Trophoblast cell (in vitro differentiated cells and primary cell): ENCODE measurements at regions not wholly inside any gene's neighbourhood (a gene's known extent, or its start where the extent isn't known, plus 50 kb on each side); places are given as distances from the start of the nearest gene placed in this dataset.

ENCODE experiments used
- DNase-seq, 2 donors: peaks; one replicate each; pipeline ENCODE4 v3.0.0-alpha.2; 2016
- H2AFZ ChIP-seq: 2 replicates; pipeline ENCODE4 v1.6.1; 2013; ENCODE audit warnings: low read length, moderate library complexity, mild to moderate bottlenecking; ENCODE audit not compliant: insufficient read depth, poor library complexity
- H2AK5ac ChIP-seq: 2 replicates; pipeline ENCODE4 v1.6.1; 2013; ENCODE audit warnings: mild to moderate bottlenecking, low read length
- H2BK120ac ChIP-seq: 2 replicates; pipeline ENCODE4 v1.6.1; 2013; ENCODE audit warnings: low read length, mild to moderate bottlenecking, moderate library complexity; ENCODE audit not compliant: insufficient read depth, poor library complexity
- H2BK12ac ChIP-seq: 2 replicates; pipeline ENCODE4 v1.6.1; 2013; ENCODE audit warnings: mild to moderate bottlenecking, low read length, moderate library complexity
- H2BK5ac ChIP-seq: 2 replicates; pipeline ENCODE4 v1.6.1; 2013; ENCODE audit warnings: low read length, low read depth, moderate library complexity, mild to moderate bottlenecking; ENCODE audit not compliant: poor library complexity
- H3K14ac ChIP-seq: 2 replicates; pipeline ENCODE4 v1.6.1; 2013; ENCODE audit warnings: mild to moderate bottlenecking, low read length
- H3K18ac ChIP-seq: 2 replicates; pipeline ENCODE4 v1.6.1; 2013; ENCODE audit warnings: mild to moderate bottlenecking, low read length
- H3K23ac ChIP-seq: 2 replicates; pipeline ENCODE4 v1.6.1; 2013; ENCODE audit warnings: low read length
- H3K27ac ChIP-seq: 2 replicates; pipeline ENCODE4 v1.5.1; 2013; ENCODE audit warnings: low read depth, mild to moderate bottlenecking, inconsistent platforms, low read length, moderate library complexity
- H3K27me3 ChIP-seq: 2 replicates; pipeline ENCODE4 v1.6.1; 2013; ENCODE audit warnings: inconsistent platforms, mild to moderate bottlenecking, low read length, moderate library complexity; ENCODE audit not compliant: insufficient read depth
- H3K36me3 ChIP-seq, 2 experiments: 1 replicate in 1 of 2; 2 replicates in 1 of 2; pipeline ENCODE4 v1.6.1; 2013; ENCODE audit warnings: low read length in 2 of 2, mild to moderate bottlenecking in 2 of 2, moderate library complexity in 1 of 2; ENCODE audit not compliant: insufficient read depth in 2 of 2, control insufficient read depth in 1 of 2
- H3K4ac ChIP-seq: 2 replicates; pipeline ENCODE4 v1.6.1; 2013; ENCODE audit warnings: low read depth, mild to moderate bottlenecking, low read length, moderate library complexity
- H3K4me1 ChIP-seq, 2 experiments: 1 replicate in 1 of 2; 2 replicates in 1 of 2; pipeline ENCODE4 v1.6.1; 2013; ENCODE audit warnings: low read length in 2 of 2, mild to moderate bottlenecking in 2 of 2, moderate library complexity in 1 of 2; ENCODE audit not compliant: insufficient read depth in 2 of 2, control insufficient read depth in 1 of 2
- H3K4me2 ChIP-seq: 2 replicates; pipeline ENCODE4 v1.6.1; 2013; ENCODE audit warnings: inconsistent platforms, mild to moderate bottlenecking, low read length, moderate library complexity
- H3K4me3 ChIP-seq: 2 replicates; pipeline ENCODE4 v1.5.1; 2013; ENCODE audit warnings: mild to moderate bottlenecking, low read depth, low read length, inconsistent platforms
- H3K79me1 ChIP-seq: one replicate; pipeline ENCODE4 v1.6.1; 2013; ENCODE audit warnings: low read length
- H3K79me2 ChIP-seq: 2 replicates; pipeline ENCODE4 v1.6.1; 2013; ENCODE audit warnings: low read length, mild to moderate bottlenecking; ENCODE audit not compliant: control insufficient read depth, insufficient read depth, poor library complexity
- H3K9ac ChIP-seq: 2 replicates; pipeline ENCODE4 v1.6.1; 2013; ENCODE audit warnings: mild to moderate bottlenecking, low read length
- H3K9me3 ChIP-seq: 2 replicates; pipeline ENCODE4 v1.6.1; 2013; ENCODE audit warnings: low read depth, mild to moderate bottlenecking, control low read depth, inconsistent platforms, low read length; ENCODE audit not compliant: insufficient read depth
- H4K12ac ChIP-seq: 2 replicates; pipeline ENCODE4 v1.6.1; 2013; ENCODE audit warnings: low read depth, mild to moderate bottlenecking, low read length, moderate library complexity
- H4K8ac ChIP-seq: 2 replicates; pipeline ENCODE4 v1.6.1; 2013; ENCODE audit warnings: low read depth, mild to moderate bottlenecking, low read length, moderate library complexity
- H4K91ac ChIP-seq: one replicate; pipeline ENCODE4 v1.6.1; 2013; ENCODE audit warnings: low read depth, mild to moderate bottlenecking, low read length, moderate library complexity
- WGBS: extraction: QIAGEN DNeasy Blood & Tissue Kit; methylation state at CpG from one replicate; pipeline ENCODE4 v1.1.7; 2013; ENCODE audit warnings: missing lambda C conversion rate; ENCODE audit not compliant: insufficient read length, insufficient coverage; ENCODE audit errors: extremely low coverage; 5-methylcytosine and 5-hydroxymethylcytosine counted together

- H3K36me3 ChIP-seq: no peaks in the 10 kb centered on the region
- no peak overlapping the region for H4K12ac ChIP-seq
- H3K18ac ChIP-seq: no peak overlapping the region
- no peak overlapping the region for H2BK12ac ChIP-seq
- H3K79me1 ChIP-seq: no peaks in the 10 kb centered on the region
- no CpG with 5 or more reads among the region's 2 CpGs for WGBS
- no peak overlapping the region for H3K27ac ChIP-seq
- no peak overlapping the region for H3K14ac ChIP-seq
- no peak overlapping the region for H3K4ac ChIP-seq
- H3K79me2 ChIP-seq: no peaks in the 10 kb centered on the region
- H3K4me1 ChIP-seq: no peaks in the 10 kb centered on the region
- no peak overlapping the region for H4K8ac ChIP-seq
- H2AFZ ChIP-seq: no peak overlapping the region
- H2BK5ac ChIP-seq: no peak overlapping the region
- H2BK120ac ChIP-seq: no peak overlapping the region
- H3K9me3 ChIP-seq: no peaks in the 10 kb centered on the region
- H3K23ac ChIP-seq: no peak overlapping the region
- no peak for DNase-seq
- no peaks in the 10 kb centered on the region for H3K27me3 ChIP-seq
- no peak overlapping the region for H3K9ac ChIP-seq
- no peak overlapping the region for H4K91ac ChIP-seq
- no peak overlapping the region for H3K4me3 ChIP-seq
- no peak overlapping the region for H2AK5ac ChIP-seq
- no peak overlapping the region for H3K4me2 ChIP-seq
Measured at GRCh38 chr3:159157275-159157674, 355.4 kb downstream of the MFSD1 start.

- Histone ChIP-seq H3K4me3 (no peak overlapping the region), H3K4ac (no peak overlapping the region), H3K79me2 (no peaks in the 10 kb centered on the region), H2BK5ac (no peak overlapping the region), H3K4me1 (no peaks in the 10 kb centered on the region), H4K12ac (no peak overlapping the region), H4K8ac (no peak overlapping the region), H3K23ac (no peak overlapping the region), H2AFZ (no peak overlapping the region), H3K9me3 (no peaks in the 10 kb centered on the region), H3K9ac (no peak overlapping the region), H3K27me3 (no peaks in the 10 kb centered on the region), H2BK120ac (no peak overlapping the region), H3K18ac (no peak overlapping the region), H3K36me3 (no peaks in the 10 kb centered on the region), H3K79me1 (no peaks in the 10 kb centered on the region), H2BK12ac (no peak overlapping the region), H3K27ac (no peak overlapping the region), H3K4me2 (no peak overlapping the region), H4K91ac (no peak overlapping the region), H2AK5ac (no peak overlapping the region), H3K14ac (no peak overlapping the region)
- no CpG with 5 or more reads among the region's 2 CpGs for WGBS
- no peak for DNase-seq
Measured at GRCh38 chr3:159158213-159158612, 356.4 kb downstream of the MFSD1 start.

GRCh38 chr3:159158801-159159200 lies 356.9 kb downstream of the MFSD1 start:
- Histone ChIP-seq H2BK5ac (no peak overlapping the region), H3K27ac (no peak overlapping the region), H3K9ac (no peak overlapping the region), H3K14ac (no peak overlapping the region), H4K91ac (no peak overlapping the region), H3K18ac (no peak overlapping the region), H3K27me3 (no peaks in the 10 kb centered on the region), H3K36me3 (no peaks in the 10 kb centered on the region), H2BK12ac (no peak overlapping the region), H3K4me2 (no peak overlapping the region), H3K9me3 (no peaks in the 10 kb centered on the region), H4K8ac (no peak overlapping the region), H4K12ac (no peak overlapping the region), H3K4me1 (no peaks in the 10 kb centered on the region), H3K23ac (no peak overlapping the region), H2BK120ac (no peak overlapping the region), H2AK5ac (no peak overlapping the region), H3K4me3 (no peak overlapping the region), H3K79me1 (no peaks in the 10 kb centered on the region), H3K79me2 (no peaks in the 10 kb centered on the region), H2AFZ (no peak overlapping the region), H3K4ac (no peak overlapping the region)
- no peak for DNase-seq

- Histone ChIP-seq H3K27ac (no peak overlapping the region), H2BK120ac (no peak overlapping the region), H3K79me2 (no peaks in the 10 kb centered on the region), H3K9me3 (no peaks in the 10 kb centered on the region), H3K14ac (no peak overlapping the region), H4K8ac (no peak overlapping the region), H3K9ac (no peak overlapping the region), H3K4ac (no peak overlapping the region), H3K27me3 (no peaks in the 10 kb centered on the region), H3K4me1 (no peaks in the 10 kb centered on the region), H2BK12ac (no peak overlapping the region), H2BK5ac (no peak overlapping the region), H4K12ac (no peak overlapping the region), H3K79me1 (no peaks in the 10 kb centered on the region), H3K4me3 (no peak overlapping the region), H3K23ac (no peak overlapping the region), H2AK5ac (no peak overlapping the region), H3K18ac (no peak overlapping the region), H3K4me2 (no peak overlapping the region), H4K91ac (no peak overlapping the region), H3K36me3 (no peaks in the 10 kb centered on the region), H2AFZ (no peak overlapping the region)
- no peak for DNase-seq
- no CpG with 5 or more reads among the region's 2 CpGs for WGBS
Measured at GRCh38 chr3:159159546-159159945, 357.7 kb downstream of the MFSD1 start.

GRCh38 chr3:159163656-159164055 lies 361.8 kb downstream of the MFSD1 start:
- no peaks in the 10 kb centered on the region for H3K79me1 ChIP-seq
- H4K8ac ChIP-seq: no peak overlapping the region
- H3K23ac ChIP-seq: no peak overlapping the region
- no peak overlapping the region for H2BK12ac ChIP-seq
- no peaks in the 10 kb centered on the region for H3K79me2 ChIP-seq
- H3K9ac ChIP-seq: no peak overlapping the region
- H2BK5ac ChIP-seq: no peak overlapping the region
- H3K27ac ChIP-seq: no peak overlapping the region
- H4K12ac ChIP-seq: no peak overlapping the region
- H4K91ac ChIP-seq: no peak overlapping the region
- H3K4me3 ChIP-seq: no peak overlapping the region
- no peak overlapping the region for H3K4ac ChIP-seq
- H3K4me1 ChIP-seq: no peaks in the 10 kb centered on the region
- no peak overlapping the region for H2BK120ac ChIP-seq
- H3K14ac ChIP-seq: no peak overlapping the region
- H2AFZ ChIP-seq: no peak overlapping the region
- H3K4me2 ChIP-seq: no peak overlapping the region
- no peak for DNase-seq
- H3K9me3 ChIP-seq: no peaks in the 10 kb centered on the region
- H3K36me3 ChIP-seq: no peaks in the 10 kb centered on the region
- H2AK5ac ChIP-seq: no peak overlapping the region
- H3K18ac ChIP-seq: no peak overlapping the region
- no CpG with 5 or more reads among the region's 1 CpG for WGBS
- no peaks in the 10 kb centered on the region for H3K27me3 ChIP-seq
